HuH-7.5 (cell line): ENCODE measurements at regions not wholly inside any gene's neighbourhood (a gene's known extent, or its start where the extent isn't known, plus 50 kb on each side); places are given as distances from the start of the nearest gene placed in this dataset.
"Not testable (repeated sequence)": the region's sequence is repeated elsewhere in the genome, so short reads cannot be mapped to it uniquely, and the experiment has no call there.

Source experiments
- DNase-seq: peaks from one replicate; pipeline ENCODE4 v3.0.0; 2011; ENCODE audit warnings: low spot score

GRCh38 chr15:53843869-53844569 lies 84.6 kb upstream of the WDR72 start:
- DNase-seq: no peak

- no peak for DNase-seq
These were observed 83.7 kb upstream of the WDR72 start for GRCh38 chr15:53843166-53843565.

- DNase-seq: no peak
These were observed 82.2 kb upstream of the WDR72 start for GRCh38 chr15:53841651-53842050.

DNA sequence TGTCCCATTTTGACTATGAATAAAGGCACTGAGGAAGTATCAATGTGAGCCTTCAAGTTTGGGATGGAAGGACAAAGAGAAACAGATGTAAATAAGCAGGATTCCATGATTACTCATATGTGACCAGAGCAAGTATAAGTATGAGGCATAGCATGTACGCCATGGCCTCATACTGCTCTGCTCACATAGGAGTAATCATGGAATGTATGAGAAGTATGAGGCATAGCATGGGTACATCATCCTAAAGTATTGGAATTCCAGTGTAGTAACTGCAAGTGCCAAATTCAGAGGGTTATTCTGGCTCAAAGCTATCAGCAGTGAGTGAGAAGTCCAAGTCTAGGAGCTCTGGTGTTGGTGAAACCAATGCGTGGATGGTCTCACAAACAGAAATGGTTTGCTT lies 81.2 kb upstream of the WDR72 start:
- DNase-seq: no peak

DNA sequence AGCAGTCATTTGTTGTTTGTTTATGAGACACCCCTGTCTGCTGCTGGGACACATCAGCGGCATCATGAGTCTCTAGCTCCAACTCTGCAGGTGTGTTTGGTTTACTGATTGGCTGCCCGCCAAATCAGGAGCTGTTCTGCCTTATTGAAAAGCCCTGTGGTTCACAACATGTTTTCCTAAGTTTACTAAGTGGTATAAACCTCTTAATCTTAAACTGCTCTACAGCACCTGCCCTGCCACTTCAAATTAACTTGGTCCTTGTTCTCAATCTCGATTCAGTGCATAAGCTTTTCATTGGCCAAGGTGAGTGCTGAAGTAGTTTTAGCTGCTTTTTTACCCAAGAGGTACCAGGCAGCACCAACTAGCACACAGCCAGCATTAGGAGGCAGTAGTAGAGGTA lies 77.8 kb upstream of the WDR72 start:
- DNase-seq: no peak

GRCh38 chr15:53836618-53837017 lies 77.2 kb upstream of the WDR72 start:
- DNase-seq: no peak

DNA sequence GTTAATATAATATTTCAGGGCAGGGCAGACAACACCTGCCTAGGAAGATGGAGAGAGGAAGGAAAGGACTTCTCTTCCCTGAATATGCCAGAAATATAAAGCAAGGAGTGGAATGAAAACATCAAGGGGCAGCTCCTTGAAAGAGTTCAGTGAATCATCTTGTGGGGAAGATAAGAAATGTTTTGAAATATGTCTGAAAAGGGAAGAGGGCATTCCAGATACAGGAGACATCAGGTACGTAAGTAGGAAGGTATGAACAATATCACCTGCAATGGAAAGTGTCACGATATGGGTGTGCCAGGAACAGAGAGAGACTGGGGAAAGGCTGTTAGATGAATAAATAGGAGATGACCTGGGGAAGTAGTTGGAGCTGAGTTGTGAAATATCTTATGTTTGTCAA lies 75.8 kb upstream of the WDR72 start:
- no peak for DNase-seq

- DNase-seq: no peak
These were observed 74.8 kb upstream of the WDR72 start for GRCh38 chr15:53834214-53834613.

GRCh38 chr15:53833134-53833624 lies 73.7 kb upstream of the WDR72 start:
- no peak for DNase-seq

- DNase-seq: no peak
These were observed 72.7 kb upstream of the WDR72 start for GRCh38 chr15:53831907-53832770.

GRCh38 chr15:53830707-53831386 lies 71.4 kb upstream of the WDR72 start:
- DNase-seq: no peak

DNA sequence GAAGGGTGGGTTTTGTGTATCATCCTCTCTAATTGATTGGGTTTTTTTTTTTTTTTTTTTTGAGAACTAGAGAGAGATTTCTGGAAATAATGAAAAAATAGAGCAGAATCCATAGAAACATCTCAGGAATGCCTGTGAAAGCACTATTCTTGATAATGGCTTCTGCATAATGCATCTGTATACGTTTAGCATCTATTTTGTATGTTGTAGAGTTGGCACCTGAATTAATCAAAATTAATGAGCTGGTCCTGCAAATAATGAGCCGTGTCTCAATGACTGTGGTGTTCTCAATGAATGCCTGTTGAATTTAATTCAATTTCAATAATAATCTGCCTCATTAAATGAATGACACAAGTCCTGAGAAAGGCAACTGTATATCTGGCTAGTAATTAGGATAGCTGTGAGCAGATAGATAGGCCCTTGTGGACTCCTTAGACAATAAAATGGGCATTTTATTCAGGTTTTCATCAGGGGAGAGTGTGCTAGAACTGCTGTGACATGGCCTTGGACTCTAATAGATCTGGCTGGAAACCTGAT lies 70.5 kb upstream of the WDR72 start:
- no peak for DNase-seq

DNA sequence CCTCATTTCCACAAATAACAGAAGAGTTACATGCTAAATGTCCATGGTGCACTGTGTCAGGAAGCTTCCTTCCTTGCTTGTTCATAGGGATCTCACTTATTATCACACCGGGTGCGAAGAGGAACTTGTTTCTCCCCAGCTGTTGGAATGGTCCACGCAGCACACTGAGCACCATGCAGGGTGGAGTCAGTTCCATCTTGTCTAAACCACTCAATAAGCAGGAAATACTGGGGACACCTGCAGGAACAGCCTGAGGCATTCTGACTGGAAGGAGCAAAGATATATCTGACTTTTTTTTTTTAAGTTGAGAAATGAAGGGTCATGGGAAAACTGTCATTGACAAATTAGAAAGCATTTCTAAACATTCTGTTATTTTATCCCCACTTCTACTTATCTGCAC lies 70.0 kb upstream of the WDR72 start:
- no peak for DNase-seq

- no peak for DNase-seq
These were observed 67.9 kb upstream of the WDR72 start for GRCh38 chr15:53827355-53827754.

DNA sequence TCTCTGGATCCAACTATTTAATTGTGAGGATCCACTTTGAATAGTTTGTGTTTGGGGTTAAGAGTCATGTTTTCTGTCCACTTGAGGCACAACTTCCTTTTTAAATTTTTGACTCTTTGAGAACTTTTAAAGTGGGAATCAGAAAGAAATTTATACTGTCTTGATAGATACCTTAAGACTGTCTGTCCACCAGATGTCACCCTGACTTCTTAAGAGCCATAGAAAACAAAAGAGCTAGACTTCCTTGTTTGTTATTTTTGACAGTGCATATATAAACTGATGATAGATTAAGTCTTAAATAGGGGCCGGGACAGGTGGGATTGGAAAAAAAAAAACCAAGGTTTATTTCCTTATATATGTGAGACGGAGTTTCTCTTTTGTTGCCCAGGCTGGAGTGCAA lies 52.1 kb upstream of the WDR72 start:
- no peak for DNase-seq

GRCh38 chr15:53810306-53810705 lies 50.8 kb upstream of the WDR72 start:
- DNase-seq: not testable (repeated sequence)
